ENCODE measurements at regions not wholly inside any gene's neighbourhood (a gene's known extent, or its start where the extent isn't known, plus 50 kb on each side); places are given as distances from the start of the nearest gene placed in this dataset.

DNA sequence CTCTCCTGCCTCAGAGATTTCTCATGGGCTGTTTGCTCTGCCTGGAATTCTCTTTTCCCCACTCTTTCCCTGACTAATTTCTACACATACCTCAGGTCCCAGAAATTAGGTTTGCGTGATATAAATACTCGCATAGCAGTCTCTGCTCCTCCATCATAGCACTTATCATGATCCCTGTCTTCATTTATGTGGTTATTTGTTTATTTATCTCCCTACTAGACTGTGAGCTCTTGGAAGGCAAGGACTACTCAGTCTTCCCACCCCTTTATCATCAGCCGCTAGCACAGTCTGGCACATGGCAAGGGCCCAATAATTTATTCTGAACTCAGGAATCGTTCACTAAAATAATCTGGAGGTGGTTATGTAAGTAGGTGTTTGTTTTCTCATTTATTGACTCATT is 79.3 kb downstream of the ADCYAP1 start:
- ATAC-seq: no peak
- TF ChIP-seq ARNTL (CRISPR knock-in tag; IDR thresholded peaks at IDR 0.05; ENCODE audit: borderline replicate concordance, low read depth): no peak
- no peak for TF ChIP-seq ZFP30 (CRISPR knock-in tag; IDR thresholded peaks at IDR 0.05)
- TF ChIP-seq ZNF70 (CRISPR knock-in tag; IDR thresholded peaks at IDR 0.05): no peak
- no peak for TF ChIP-seq SNAI2 (CRISPR knock-in tag; IDR thresholded peaks at IDR 0.05)
- no peak for TF ChIP-seq PPARA (CRISPR knock-in tag; IDR thresholded peaks at IDR 0.05; ENCODE audit: borderline replicate concordance)
- TF ChIP-seq OSR1 (CRISPR knock-in tag; IDR thresholded peaks at IDR 0.05): no peak
- TF ChIP-seq ZFP3 (CRISPR knock-in tag; IDR thresholded peaks at IDR 0.05): no peak
- TF ChIP-seq TCF4 (CRISPR knock-in tag; IDR thresholded peaks at IDR 0.05; ENCODE audit: borderline replicate concordance): no peak
- TF ChIP-seq PATZ1 (CRISPR knock-in tag; IDR thresholded peaks at IDR 0.05; ENCODE audit: borderline replicate concordance): no peak
- TF ChIP-seq ISL1 (CRISPR knock-in tag; IDR thresholded peaks at IDR 0.05): no peak
- no peak for TF ChIP-seq CREB5 (CRISPR knock-in tag; IDR thresholded peaks at IDR 0.05; ENCODE audit: low read depth)
- TF ChIP-seq BACH2 (CRISPR knock-in tag; IDR thresholded peaks at IDR 0.05; ENCODE audit: borderline replicate concordance): no peak
- TF ChIP-seq, protein P1, sequence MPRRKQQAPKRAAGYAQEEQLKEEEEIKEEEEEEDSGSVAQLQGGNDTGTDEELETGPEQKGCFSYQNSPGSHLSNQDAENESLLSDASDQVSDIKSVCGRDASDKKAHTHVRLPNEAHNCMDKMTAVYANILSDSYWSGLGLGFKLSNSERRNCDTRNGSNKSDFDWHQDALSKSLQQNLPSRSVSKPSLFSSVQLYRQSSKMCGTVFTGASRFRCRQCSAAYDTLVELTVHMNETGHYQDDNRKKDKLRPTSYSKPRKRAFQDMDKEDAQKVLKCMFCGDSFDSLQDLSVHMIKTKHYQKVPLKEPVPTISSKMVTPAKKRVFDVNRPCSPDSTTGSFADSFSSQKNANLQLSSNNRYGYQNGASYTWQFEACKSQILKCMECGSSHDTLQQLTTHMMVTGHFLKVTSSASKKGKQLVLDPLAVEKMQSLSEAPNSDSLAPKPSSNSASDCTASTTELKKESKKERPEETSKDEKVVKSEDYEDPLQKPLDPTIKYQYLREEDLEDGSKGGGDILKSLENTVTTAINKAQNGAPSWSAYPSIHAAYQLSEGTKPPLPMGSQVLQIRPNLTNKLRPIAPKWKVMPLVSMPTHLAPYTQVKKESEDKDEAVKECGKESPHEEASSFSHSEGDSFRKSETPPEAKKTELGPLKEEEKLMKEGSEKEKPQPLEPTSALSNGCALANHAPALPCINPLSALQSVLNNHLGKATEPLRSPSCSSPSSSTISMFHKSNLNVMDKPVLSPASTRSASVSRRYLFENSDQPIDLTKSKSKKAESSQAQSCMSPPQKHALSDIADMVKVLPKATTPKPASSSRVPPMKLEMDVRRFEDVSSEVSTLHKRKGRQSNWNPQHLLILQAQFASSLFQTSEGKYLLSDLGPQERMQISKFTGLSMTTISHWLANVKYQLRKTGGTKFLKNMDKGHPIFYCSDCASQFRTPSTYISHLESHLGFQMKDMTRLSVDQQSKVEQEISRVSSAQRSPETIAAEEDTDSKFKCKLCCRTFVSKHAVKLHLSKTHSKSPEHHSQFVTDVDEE (CRISPR knock-in tag; IDR thresholded peaks at IDR 0.05): no peak
- no peak for TF ChIP-seq GLIS3 (CRISPR knock-in tag; IDR thresholded peaks at IDR 0.05)
- TF ChIP-seq TOX (CRISPR knock-in tag; IDR thresholded peaks at IDR 0.05; ENCODE audit: borderline replicate concordance): no peak
- TF ChIP-seq CSDC2 (CRISPR knock-in tag; IDR thresholded peaks at IDR 0.05): no peak
- no peak for TF ChIP-seq RARB (CRISPR knock-in tag; IDR thresholded peaks at IDR 0.05)

DNA sequence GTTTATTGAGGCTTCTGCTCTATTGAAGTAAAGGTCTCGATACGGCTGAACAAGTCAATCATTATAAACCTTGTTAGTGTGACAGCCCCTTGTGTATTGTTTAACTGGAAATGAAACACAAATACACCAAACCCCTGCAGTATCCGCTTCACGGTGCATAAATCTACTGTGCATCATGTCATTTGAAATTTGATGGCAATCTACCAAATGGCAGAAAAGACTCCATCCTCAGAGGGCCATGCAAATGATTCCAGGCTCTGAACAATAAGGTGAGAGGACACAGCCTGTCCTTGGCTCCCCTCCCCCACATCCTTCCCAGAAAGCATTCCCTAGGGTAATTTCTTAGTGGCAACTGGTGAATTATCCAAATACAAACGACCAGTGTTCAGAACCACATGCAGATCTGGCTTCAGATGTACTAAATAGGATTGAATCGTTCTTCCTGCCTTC is 80.6 kb downstream of the ADCYAP1 start:
- ATAC-seq: no peak
- TF ChIP-seq ESRRG (CRISPR knock-in tag; IDR thresholded peaks at IDR 0.05) (no peak), PATZ1 (CRISPR knock-in tag; IDR thresholded peaks at IDR 0.05; ENCODE audit: borderline replicate concordance) (no peak), BACH2 (CRISPR knock-in tag; IDR thresholded peaks at IDR 0.05; ENCODE audit: borderline replicate concordance) (no peak), GLIS3 (CRISPR knock-in tag; IDR thresholded peaks at IDR 0.05) (no peak), ZNF8 (CRISPR knock-in tag; IDR thresholded peaks at IDR 0.05) (no peak), PPARA (CRISPR knock-in tag; IDR thresholded peaks at IDR 0.05; ENCODE audit: borderline replicate concordance) (no peak), ZC3H10 (CRISPR knock-in tag; IDR thresholded peaks at IDR 0.05) (no peak), OSR1 (CRISPR knock-in tag; IDR thresholded peaks at IDR 0.05) (no peak), ZNF565 (CRISPR knock-in tag; conservative IDR thresholded peaks at IDR 0.05; ENCODE audit: low read depth) (no peak), ARNTL (CRISPR knock-in tag; IDR thresholded peaks at IDR 0.05; ENCODE audit: borderline replicate concordance, low read depth) (no peak), TOX (CRISPR knock-in tag; IDR thresholded peaks at IDR 0.05; ENCODE audit: borderline replicate concordance) (no peak), SNAI2 (CRISPR knock-in tag; IDR thresholded peaks at IDR 0.05) (no peak), ZFP3 (CRISPR knock-in tag; IDR thresholded peaks at IDR 0.05) (no peak), ZFP30 (CRISPR knock-in tag; IDR thresholded peaks at IDR 0.05) (no peak), ISL1 (CRISPR knock-in tag; IDR thresholded peaks at IDR 0.05) (no peak)
- TF ChIP-seq, protein P1 (CRISPR knock-in tag; IDR thresholded peaks at IDR 0.05): no peak

Measured in SK-N-SH treated with all-trans-retinoic acid at 6 μM for 48 hours (cell line).